ENCODE measurements at regions not wholly inside any gene's neighbourhood (a gene's known extent, or its start where the extent isn't known, plus 50 kb on each side); places are given as distances from the start of the nearest gene placed in this dataset.
A peak's percentile ranks its signal among the peaks of the same experiment; 100 is the strongest.

- H3K9ac ChIP-seq (ENCODE audit: insufficient read depth, low read depth, low read length): peak overlapping the region; percentile 81
- H2AFZ ChIP-seq (ENCODE audit: low read length): no peak overlapping the region
- peak overlapping the region; percentile 99 for H3K27ac ChIP-seq (ENCODE audit: extremely low read length, insufficient read depth, low read length)
- H3K27me3 ChIP-seq (ENCODE audit: control insufficient read depth in 1 of 2, insufficient read depth in 2 of 2, low read length in 2 of 2): no peaks in the 10 kb centered on the region
- H4K20me1 ChIP-seq (ENCODE audit: insufficient read depth, low read length): no peaks in the 10 kb centered on the region
- no peaks in the 10 kb centered on the region for H3K9me3 ChIP-seq (ENCODE audit: low read length)
- 4% methylated on average over 14 of the region's 16 CpGs for WGBS (ENCODE audit: low lambda C conversion rate)
- peak; percentile 95 for ATAC-seq
- BruUV-seq (replicated peaks): no TSS peak
- in situ Hi-C loops (cut with HindIII; ENCODE audit: extremely low pct_ligation_motif_present, low pct_unique_long_range_greater_than_20kb): no loop called here
- peak; percentile 100 for FAIRE-seq
- H3K4me1 ChIP-seq (ENCODE audit: insufficient read depth, low read length): peaks cover 68% of the 10 kb centered on the region
- H3K4me3 ChIP-seq (replicated peaks in 1 of 3; ENCODE audit: insufficient read depth in 1 of 3, low read depth in 2 of 3, low read length in 3 of 3): peak overlapping the region; percentile 41 to 61 (median 45); a peak in 5 of 6 replicates
- peak; percentile 99 for DNase-seq (ENCODE audit: low spot score)
- POLR2A ChIA-PET: interaction anchor here (0.6 to 1.9 kb wide), 9 partner anchors 8 to 1866 kb away, joined by 3 to 9 read pairs (median 5); partner anchors contain the start of genes EDA and NALF2
- intact Hi-C loops (cut with micrococcal nuclease; ENCODE audit: unreplicated experiment): loop anchor here (1.0 to 2.0 kb wide), 2 partner anchors 52 to 58 kb away; partner anchors contain the start of gene NALF2
- no peaks in the 10 kb centered on the region for H3K79me2 ChIP-seq (ENCODE audit: insufficient read depth, low read length)
- H3K36me3 ChIP-seq (replicated peaks in 1 of 2; ENCODE audit: control insufficient read depth in 1 of 2, insufficient read depth in 2 of 2, low read length in 2 of 2): no peaks in the 10 kb centered on the region
- CTCF ChIA-PET (ENCODE audit: low intra/inter-chr PET ratio, low total read pairs): no interaction called here
- H3K4me2 ChIP-seq (ENCODE audit: low read depth, low read length): peak overlapping the region; percentile 88
- no peak for TF ChIP-seq MLXIP (CRISPR knock-in tag; IDR thresholded peaks at IDR 0.05; ENCODE audit: borderline replicate concordance)
- TF ChIP-seq ZSCAN22 (CRISPR knock-in tag; IDR thresholded peaks at IDR 0.05): no peak
- TF ChIP-seq ZNF577 (CRISPR knock-in tag; IDR thresholded peaks at IDR 0.05; ENCODE audit: borderline replicate concordance, low read depth): no peak
- 0 out of 2 replicates have a peak, but pooled peaks have one; percentile 39 for TF ChIP-seq HDAC2 (CRISPR knock-in tag; IDR thresholded peaks at IDR 0.05)
- no peak for TF ChIP-seq ZIK1 (CRISPR knock-in tag; IDR thresholded peaks at IDR 0.05; ENCODE audit: borderline replicate concordance, low read depth)
- peak; percentile 57; the same call in 1 of the 2 replicates for TF ChIP-seq POLR2G (IDR thresholded peaks at IDR 0.05; ENCODE audit: low read depth, low read length)
- peak; percentile 73 for TF ChIP-seq HNF4A (CRISPR knock-in tag; IDR thresholded peaks at IDR 0.05)
- TF ChIP-seq TFDP2 (CRISPR knock-in tag; IDR thresholded peaks at IDR 0.05): 0 out of 2 replicates have a peak, but pooled peaks have one; percentile 23
- TF ChIP-seq RBFOX2 (IDR thresholded peaks at IDR 0.05; ENCODE audit: low read depth, low read length): peak; percentile 65
- no peak for TF ChIP-seq LCORL (IDR thresholded peaks at IDR 0.05)
- TF ChIP-seq LCORL (CRISPR knock-in tag; IDR thresholded peaks at IDR 0.05): 0 out of 2 replicates have a peak, but pooled peaks have one; percentile 29
- TF ChIP-seq JUNB (CRISPR knock-in tag; IDR thresholded peaks at IDR 0.05; ENCODE audit: borderline replicate concordance): peak; percentile 63; the same call in 1 of the 2 replicates
- no peak for TF ChIP-seq ZNF589 (CRISPR knock-in tag; conservative IDR thresholded peaks at IDR 0.05)
- peak; percentile 93 for TF ChIP-seq FOSL2 (CRISPR knock-in tag; IDR thresholded peaks at IDR 0.05)
- TF ChIP-seq NR2F6 (IDR thresholded peaks at IDR 0.05): peak; percentile 61
- TF ChIP-seq NR2F6 (CRISPR knock-in tag; IDR thresholded peaks at IDR 0.05): peak; percentile 69
- no peak for TF ChIP-seq ZNF776 (CRISPR knock-in tag; IDR thresholded peaks at IDR 0.05)
- no peak for TF ChIP-seq ZC3H13 (CRISPR knock-in tag; IDR thresholded peaks at IDR 0.05)
- TF ChIP-seq DMAP1 (CRISPR knock-in tag; IDR thresholded peaks at IDR 0.05): 0 out of 2 replicates have a peak, but pooled peaks have one; percentile 40
- 0 out of 2 replicates have a peak, but pooled peaks have one; percentile 48 for TF ChIP-seq AKAP8 (CRISPR knock-in tag; IDR thresholded peaks at IDR 0.05)
Observed at GRCh38 chrX:69556060-69557011, 52.2 kb downstream of the NALF2 start.

Data from HepG2 (cell line).